ENCODE measurements at regions not wholly inside any gene's neighbourhood (a gene's known extent, or its start where the extent isn't known, plus 50 kb on each side); places are given as distances from the start of the nearest gene placed in this dataset.

- intact Hi-C loops (cut with micrococcal nuclease): no loop called here
- no peak for TF ChIP-seq CTCF (IDR thresholded peaks at IDR 0.05)
- peaks cover 12 to 16% of the 10 kb centered on the region in 2 donors for H3K9me3 Mint-ChIP-seq
- H3K36me3 ChIP-seq (ENCODE audit: control insufficient read depth, insufficient read depth, low read length): no peaks in the 10 kb centered on the region
- no peaks in the 10 kb centered on the region for H3K4me1 Mint-ChIP-seq
- H3K27ac Mint-ChIP-seq: no peak overlapping the region
- no peaks in the 10 kb centered on the region for H3K9me3 ChIP-seq (ENCODE audit: control insufficient read depth, insufficient read depth, low read length)
- H3K36me3 Mint-ChIP-seq: peaks cover 7% of the 10 kb centered on the region
- no peak overlapping the region for H3K4me3 Mint-ChIP-seq
- no peaks in the 10 kb centered on the region for H3K27me3 Mint-ChIP-seq (ENCODE audit: low read depth in 2 of 2)
- 92% methylated on average over 5 of the region's 7 CpGs for WGBS (ENCODE audit: insufficient coverage)
- H3K4me1 ChIP-seq (ENCODE audit: control insufficient read depth, insufficient read depth, low read length): no peaks in the 10 kb centered on the region
- ATAC-seq: no peak
- no peak for DNase-seq
- no peak overlapping the region for H3K27ac ChIP-seq (ENCODE audit: low read length)
- H3K4me3 ChIP-seq (ENCODE audit: low read length): no peak overlapping the region
- no peaks in the 10 kb centered on the region for H3K27me3 ChIP-seq (ENCODE audit: control insufficient read depth, insufficient read depth, low read length)
Observed at GRCh38 chr5:27701931-27702903, 663.8 kb upstream of the CDH9 start.

GRCh38 chr5:27700526-27700925, 662.1 kb upstream of the CDH9 start:
- Histone ChIP-seq H3K4me1 (ENCODE audit: control insufficient read depth, insufficient read depth, low read length) (no peaks in the 10 kb centered on the region), H3K36me3 (ENCODE audit: control insufficient read depth, insufficient read depth, low read length) (no peaks in the 10 kb centered on the region), H3K27me3 (ENCODE audit: control insufficient read depth, insufficient read depth, low read length) (no peaks in the 10 kb centered on the region), H3K9me3 (ENCODE audit: control insufficient read depth, insufficient read depth, low read length) (no peaks in the 10 kb centered on the region), H3K27ac (ENCODE audit: low read length) (no peak overlapping the region), H3K4me3 (ENCODE audit: low read length) (no peak overlapping the region)
- Mint-ChIP-seq H3K27ac (no peak overlapping the region), H3K9me3 (peaks cover 16 to 20% of the 10 kb centered on the region in 2 donors), H3K36me3 (peaks cover 7% of the 10 kb centered on the region), H3K4me3 (no peak overlapping the region), H3K27me3 (ENCODE audit: low read depth in 2 of 2) (no peaks in the 10 kb centered on the region), H3K4me1 (no peaks in the 10 kb centered on the region)
- DNase-seq (no peak), ATAC-seq (no peak)
- intact Hi-C loops (cut with micrococcal nuclease): no loop called here
- TF ChIP-seq CTCF (IDR thresholded peaks at IDR 0.05): no peak

GRCh38 chr5:27682600-27682999, 644.2 kb upstream of the CDH9 start:
- WGBS (ENCODE audit: insufficient coverage): 89% methylated on average over 3 of the region's 3 CpGs
- Mint-ChIP-seq H3K4me1 (no peaks in the 10 kb centered on the region), H3K36me3 (peaks cover 27% of the 10 kb centered on the region), H3K27me3 (ENCODE audit: low read depth in 2 of 2) (no peaks in the 10 kb centered on the region), H3K9me3 (peaks cover 22 to 26% of the 10 kb centered on the region in 2 donors), H3K4me3 (no peak overlapping the region), H3K27ac (no peak overlapping the region)
- no peaks in the 10 kb centered on the region for H3K27me3 ChIP-seq (ENCODE audit: control insufficient read depth, insufficient read depth, low read length)
- H3K27ac ChIP-seq (ENCODE audit: low read length): no peak overlapping the region
- H3K4me1 ChIP-seq (ENCODE audit: control insufficient read depth, insufficient read depth, low read length): no peaks in the 10 kb centered on the region
- H3K36me3 ChIP-seq (ENCODE audit: control insufficient read depth, insufficient read depth, low read length): no peaks in the 10 kb centered on the region
- no peak for DNase-seq
- no peak overlapping the region for H3K4me3 ChIP-seq (ENCODE audit: low read length)
- no peak for TF ChIP-seq CTCF (IDR thresholded peaks at IDR 0.05)
- peaks cover 12% of the 10 kb centered on the region for H3K9me3 ChIP-seq (ENCODE audit: control insufficient read depth, insufficient read depth, low read length)
- intact Hi-C loops (cut with micrococcal nuclease): no loop called here
- ATAC-seq: no peak
